ENCODE measurements at regions not wholly inside any gene's neighbourhood (a gene's known extent, or its start where the extent isn't known, plus 50 kb on each side); places are given as distances from the start of the nearest gene placed in this dataset.

DNA sequence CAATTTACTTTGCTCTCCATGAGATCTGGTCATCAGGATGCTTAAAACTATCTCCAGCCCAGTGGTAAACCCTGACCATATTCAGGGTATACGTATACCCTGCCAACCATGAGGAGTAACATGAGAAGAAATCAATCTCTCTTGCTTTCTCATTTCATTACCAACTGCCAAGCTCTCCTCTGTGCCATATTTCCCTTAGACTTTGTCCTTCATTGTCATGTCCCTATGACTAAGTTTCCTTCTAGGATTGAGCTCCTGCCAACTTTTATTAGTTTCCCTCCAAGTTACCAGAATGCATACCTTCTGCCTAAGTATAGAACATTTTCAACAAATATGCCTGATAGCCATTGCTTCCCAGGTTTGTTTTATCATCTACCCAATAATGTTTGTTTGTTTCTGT lies 1113.9 kb upstream of the B3GALT2 start:
- no peak for DNase-seq (ENCODE audit: low read depth in 2 of 3, low spot score in 2 of 3)

DNA sequence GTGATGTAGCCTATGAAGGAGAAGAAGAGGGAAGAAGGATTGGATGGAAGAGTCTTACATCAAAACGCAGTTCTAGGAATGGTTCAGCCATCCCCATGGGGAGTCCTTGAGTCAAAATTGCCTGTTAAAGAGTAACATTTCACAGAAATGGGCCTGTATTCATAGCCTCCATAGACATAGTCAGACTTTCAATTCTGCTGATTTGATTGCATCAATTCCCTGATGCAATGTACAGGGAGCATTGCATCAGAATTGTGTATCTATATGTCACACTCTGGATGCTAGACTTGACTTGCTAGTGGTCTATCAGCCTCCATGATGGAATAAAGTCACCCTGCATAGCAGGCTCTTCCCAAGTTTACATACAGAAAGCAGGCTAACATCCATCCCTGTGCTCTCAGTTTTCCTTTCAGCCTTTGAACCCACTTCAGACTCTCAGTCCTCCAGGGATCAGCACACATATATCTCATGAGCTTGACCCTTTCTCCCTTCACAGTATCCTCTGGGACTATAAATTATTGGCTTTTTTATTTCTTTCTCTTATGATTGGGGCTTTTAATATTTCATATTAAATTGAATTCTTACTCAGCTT lies 1111.7 kb upstream of the B3GALT2 start:
- DNase-seq (ENCODE audit: low read depth in 2 of 3, low spot score in 2 of 3), result no peak

DNA sequence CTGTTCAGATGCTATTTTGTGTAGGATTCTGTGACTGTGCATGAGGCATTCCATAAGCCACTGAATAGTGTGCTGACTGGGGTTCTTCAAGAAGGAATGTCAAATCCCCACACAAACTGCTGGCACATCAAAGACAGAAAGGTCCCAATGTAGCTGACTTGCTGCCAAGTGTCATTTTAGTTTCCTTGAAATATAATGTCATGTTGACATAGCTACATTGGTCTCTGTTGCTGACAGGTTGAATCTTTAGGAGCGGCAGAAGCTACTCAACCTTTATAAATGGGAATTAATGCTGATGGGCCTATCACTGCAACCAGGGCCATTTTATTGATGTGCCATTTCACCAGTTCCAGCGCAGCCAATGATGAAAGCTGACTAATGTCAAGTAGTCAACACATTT lies 1110.7 kb upstream of the B3GALT2 start:
- DNase-seq (ENCODE audit: low read depth in 2 of 3, low spot score in 2 of 3), result no peak

DNA sequence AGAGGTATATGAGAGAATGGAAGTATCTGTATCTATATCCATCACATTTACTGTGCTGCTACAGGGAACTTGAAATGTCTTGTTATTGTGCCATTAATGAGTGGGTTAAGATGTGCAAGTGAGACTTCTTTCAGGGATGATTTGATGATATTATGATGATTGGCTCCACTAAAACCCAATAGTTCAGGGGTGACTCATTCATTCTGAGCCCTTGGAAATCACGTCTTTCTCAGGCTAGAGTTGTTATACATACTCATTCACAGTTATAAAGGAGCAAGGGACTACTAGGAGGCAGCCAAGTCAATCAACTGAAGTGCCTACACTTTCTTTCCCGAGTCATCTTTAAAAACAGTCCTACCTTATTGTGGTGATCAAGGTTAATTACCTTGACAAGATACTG lies 1109.8 kb upstream of the B3GALT2 start:
- no peak for DNase-seq (ENCODE audit: low read depth in 2 of 3, low spot score in 2 of 3)

DNA sequence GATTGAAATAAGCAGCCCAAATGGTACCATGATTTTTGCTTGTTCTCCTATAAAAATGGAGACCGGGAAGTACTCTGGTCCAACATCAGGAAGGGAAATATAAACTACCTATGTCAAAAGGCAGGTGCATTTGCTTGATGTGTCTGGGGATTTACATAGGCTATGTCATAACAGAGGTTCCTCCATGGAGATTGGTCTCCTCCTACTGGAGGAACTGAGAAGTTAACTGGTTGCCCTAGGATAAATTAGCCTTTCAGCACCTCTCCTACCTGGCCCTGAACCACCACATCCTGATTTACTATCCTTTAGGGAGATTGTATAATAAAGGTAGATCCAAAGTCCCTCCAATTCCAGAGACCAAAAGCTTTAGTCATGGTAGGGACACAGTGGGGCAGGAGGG lies 1109.3 kb upstream of the B3GALT2 start:
- DNase-seq (ENCODE audit: low read depth in 2 of 3, low spot score in 2 of 3), result no peak

DNA sequence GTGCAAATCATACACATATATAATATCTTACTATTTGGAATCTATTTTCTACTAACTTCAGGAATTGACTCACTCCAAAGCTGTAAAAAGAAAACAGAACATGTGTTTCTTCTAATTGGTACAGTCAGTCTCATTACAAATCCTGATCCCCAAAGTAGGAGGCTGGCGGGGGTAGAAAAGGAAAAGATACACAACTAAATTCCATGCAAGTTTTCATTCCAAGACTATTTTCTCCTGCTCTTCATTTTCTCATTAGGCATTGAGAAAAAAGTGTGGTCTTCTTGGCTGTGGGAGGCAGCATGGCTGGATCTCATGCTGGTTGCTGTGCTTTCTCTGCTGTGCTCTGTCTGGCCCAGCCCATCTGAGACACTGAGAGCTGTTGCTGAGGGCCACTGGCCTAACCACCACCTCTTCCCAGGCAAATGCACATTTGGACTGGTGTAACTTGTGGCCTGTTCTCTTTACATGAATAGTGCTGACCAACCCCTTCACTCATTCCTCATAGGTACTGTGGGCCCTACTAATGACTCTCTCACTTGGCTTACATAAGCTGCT lies 1107.5 kb upstream of the B3GALT2 start:
- no peak for DNase-seq (ENCODE audit: low read depth in 2 of 3, low spot score in 2 of 3)

DNA sequence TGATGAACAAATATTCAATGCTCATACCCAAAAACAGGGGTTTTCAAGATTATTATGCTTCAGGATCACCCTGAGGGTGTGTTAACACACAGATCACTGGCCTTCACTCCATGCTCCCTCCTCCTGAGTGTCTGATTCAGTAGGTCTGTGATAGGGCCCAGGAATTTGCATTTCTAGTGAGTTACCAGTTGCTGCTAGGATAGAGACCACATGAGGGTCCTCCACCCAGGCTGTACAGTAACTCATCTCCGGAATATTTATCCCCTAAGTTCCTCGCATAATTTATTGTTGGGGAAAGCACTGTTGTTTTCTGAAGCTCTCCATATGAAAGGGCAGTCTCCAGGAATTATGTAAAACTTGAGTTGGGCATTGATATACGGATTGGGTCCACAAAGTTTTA lies 1106.6 kb upstream of the B3GALT2 start:
- no peak for DNase-seq (ENCODE audit: low read depth in 2 of 3, low spot score in 2 of 3)

DNA sequence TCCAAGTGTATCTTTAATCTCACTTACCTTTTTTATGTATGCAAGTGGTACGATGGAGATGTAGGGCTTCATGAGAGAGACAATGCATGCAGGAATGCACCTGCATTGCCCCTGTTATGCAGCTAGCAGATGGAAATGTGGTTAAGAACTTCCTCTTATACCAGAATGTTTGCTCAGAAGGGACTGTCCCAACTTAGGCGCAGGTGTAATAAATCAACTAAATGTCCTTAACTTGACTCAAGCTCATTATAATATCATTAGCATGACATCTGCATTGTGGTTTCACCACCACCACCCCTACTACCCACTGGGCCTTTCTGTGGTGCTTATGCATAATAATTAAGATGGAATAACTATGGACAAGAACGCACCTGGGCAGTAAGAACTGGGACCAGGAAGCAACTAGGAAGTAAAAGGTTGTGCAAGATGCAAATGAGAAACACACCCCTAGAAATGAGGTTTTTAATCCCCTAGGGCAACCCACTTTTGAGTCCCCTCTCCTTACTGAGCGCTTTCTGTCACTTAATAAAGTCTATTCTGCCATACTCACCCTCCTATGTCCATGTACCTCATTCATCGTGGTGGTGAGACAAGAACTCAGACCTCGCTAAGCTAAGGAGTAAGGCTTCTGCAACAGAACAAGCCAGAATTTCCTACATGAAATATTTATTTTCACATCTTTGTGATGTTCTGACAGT lies 1103.3 kb upstream of the B3GALT2 start:
- peak in 1 of 3 experiments; percentile 9 for DNase-seq (ENCODE audit: low read depth in 2 of 3, low spot score in 2 of 3)

DNA sequence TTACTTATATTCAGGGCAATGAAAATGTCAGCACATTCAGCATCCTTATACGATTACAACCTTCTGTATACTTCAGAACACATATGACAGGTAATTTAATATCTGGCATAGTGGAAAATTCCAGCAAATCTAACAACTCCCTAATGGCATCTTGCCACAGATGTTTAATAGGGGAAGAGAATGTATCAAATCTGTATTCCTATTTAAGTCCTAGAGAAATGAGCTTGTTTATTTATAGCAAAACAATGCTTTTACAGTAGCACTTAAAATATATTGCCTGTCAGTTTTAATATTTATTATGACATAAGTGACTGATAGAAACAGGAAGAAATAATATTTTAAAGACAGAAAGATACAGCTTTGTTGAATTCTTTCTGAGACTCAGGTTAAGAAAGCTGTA lies 1101.8 kb upstream of the B3GALT2 start:
- DNase-seq (ENCODE audit: low read depth in 2 of 3, low spot score in 2 of 3), result no peak

DNA sequence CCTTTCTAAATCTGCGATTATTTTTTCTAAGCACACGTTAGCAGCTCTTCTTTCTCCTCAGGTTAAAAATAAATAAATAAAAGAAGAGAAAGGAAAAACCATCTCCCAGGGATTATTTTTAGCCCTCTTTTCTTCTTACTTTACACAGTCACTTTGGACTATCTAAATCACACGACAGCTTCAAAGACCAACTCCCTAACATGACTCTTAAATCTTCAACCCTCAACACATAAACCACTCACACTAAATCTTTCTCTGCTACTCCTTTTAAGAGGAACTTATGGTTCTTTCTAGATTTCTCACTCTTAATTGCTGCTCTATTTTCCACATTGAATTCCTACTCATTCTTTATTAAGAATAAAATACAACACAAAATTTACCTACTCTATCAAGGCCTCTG lies 1095.0 kb upstream of the B3GALT2 start:
- no peak for DNase-seq (ENCODE audit: low read depth in 2 of 3, low spot score in 2 of 3)

DNA sequence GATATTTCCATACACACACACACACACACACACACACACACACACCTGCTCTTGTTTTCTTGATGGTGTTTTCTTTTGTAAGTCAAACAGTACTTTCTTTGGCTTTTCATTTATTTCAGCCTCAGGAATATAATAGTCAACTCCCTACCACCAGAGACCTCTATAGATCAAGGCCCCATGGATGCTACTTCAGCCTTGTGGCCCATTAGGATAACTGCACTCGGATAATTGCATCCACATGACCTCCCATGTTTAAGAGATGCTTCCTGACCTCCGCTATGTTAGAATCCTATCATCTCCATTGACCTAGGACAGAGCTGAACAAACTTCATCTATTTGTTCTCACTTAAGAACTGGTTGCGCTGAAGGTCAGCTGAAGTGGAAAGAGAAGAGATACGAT lies 1094.0 kb upstream of the B3GALT2 start:
- DNase-seq (ENCODE audit: low read depth in 2 of 3, low spot score in 2 of 3), result no peak

DNA sequence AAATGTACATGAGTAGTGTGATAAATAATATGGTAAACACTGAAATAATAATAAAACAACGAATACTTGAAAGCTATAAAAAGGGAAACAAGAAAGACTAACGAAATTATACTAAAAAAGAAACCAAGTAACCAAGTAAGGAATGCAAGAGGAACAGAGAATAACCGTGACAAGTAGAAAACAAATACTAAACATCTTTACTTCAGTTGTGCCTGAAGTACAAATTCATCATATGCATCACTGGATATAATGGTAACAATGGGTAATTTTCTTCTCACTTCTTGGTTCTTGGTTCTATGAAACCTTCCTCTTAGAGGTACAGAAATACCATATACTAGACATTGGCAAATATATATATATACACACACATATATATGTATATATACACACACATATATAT lies 1093.6 kb upstream of the B3GALT2 start:
- no peak for DNase-seq (ENCODE audit: low read depth in 2 of 3, low spot score in 2 of 3)

DNA sequence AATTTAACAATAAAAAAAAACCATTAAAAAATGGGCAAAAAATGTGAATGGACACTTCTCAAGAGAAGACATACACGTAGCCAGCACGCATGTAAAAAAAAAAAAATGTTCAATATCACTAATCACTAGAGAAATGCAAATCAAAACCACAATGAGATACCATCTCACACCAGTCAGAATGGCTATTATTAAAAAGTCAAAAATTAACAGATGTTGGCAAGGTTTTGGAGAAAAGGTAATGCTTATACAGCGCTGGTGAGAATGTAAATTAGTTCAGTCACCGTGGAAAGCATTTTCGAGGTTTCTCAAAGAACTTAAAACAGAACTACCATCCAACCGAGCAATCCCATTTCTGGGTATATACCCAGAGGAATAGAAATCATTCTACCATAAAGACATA lies 1091.5 kb upstream of the B3GALT2 start:
- no peak for DNase-seq (ENCODE audit: low read depth in 2 of 3, low spot score in 2 of 3)

DNA sequence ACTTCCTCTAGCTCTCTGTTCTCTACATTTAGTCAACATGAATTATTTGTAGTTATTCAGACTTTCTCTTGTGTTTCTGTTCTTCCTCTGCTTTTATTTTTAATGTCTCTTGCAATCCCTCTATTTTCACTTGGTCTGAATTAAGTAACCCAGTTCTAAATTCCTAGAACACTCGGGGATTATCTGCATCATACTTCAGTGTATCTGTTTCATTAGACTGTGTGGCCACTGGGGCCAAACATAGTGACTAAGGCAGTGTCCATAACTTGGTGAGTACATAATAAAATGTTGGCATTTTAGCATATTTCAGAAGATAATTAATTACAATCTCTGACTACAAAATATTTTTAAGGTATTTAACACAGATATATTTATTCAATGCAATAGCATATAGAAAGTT lies 1087.2 kb upstream of the B3GALT2 start:
- no peak for DNase-seq (ENCODE audit: low read depth in 2 of 3, low spot score in 2 of 3)

DNA sequence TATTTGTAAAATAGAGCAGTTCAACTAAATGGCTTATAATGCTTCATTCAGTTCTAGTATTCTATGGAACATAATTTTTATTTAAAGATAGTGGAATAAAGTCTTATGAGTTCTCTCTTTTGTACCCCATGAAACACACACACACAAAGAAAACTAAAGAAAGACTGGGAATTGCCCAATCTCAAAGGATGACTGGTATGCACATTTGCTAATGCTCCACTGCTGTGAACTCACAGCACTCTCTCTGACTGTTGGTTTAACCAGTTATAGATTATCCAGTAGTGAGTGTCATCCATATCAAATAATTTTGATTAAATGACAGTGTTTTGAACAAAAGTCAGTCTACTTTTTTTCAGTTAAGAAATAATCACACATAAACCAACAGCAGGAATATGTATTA lies 1082.4 kb upstream of the B3GALT2 start:
- DNase-seq (ENCODE audit: low read depth in 2 of 3, low spot score in 2 of 3), result no peak

DNA sequence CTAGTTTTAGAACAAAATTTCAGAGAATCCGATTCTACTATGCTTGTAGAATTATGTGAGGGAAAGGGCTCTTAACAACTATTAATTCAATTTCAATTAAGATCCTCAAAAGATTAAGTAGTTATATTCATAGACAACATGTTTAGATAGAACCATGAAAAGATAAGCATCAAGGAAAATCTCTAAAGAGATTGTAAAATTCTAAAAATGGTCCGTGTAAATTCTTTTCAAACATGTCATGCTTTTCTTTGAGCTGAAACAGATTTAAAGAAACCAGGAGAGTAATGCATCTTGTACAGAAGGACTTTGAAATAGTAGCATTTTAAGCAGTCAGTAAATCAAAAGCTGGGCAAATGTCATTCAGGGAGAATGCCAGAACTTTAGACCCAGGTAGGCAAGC lies 1080.6 kb upstream of the B3GALT2 start:
- no peak for DNase-seq (ENCODE audit: low read depth in 2 of 3, low spot score in 2 of 3)

DNA sequence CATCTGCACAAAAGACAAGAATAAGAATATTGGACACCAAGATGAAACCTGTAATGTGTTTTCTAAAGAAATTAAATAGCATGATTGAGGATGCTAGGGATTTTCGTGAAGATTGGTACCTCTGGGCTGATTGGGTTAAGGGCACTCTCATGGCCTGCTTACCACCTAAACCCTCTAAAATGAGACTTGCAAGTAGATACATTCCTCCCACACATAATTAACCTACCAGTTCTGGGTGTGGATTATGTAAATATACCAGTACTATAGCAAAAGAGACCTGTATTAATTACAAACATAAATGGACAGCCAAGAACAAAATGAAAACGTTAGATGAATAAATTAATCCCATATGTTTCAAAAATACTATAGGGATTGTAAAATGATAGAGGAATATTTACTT lies 1069.6 kb upstream of the B3GALT2 start:
- DNase-seq (ENCODE audit: low read depth in 2 of 3, low spot score in 2 of 3), result no peak

DNA sequence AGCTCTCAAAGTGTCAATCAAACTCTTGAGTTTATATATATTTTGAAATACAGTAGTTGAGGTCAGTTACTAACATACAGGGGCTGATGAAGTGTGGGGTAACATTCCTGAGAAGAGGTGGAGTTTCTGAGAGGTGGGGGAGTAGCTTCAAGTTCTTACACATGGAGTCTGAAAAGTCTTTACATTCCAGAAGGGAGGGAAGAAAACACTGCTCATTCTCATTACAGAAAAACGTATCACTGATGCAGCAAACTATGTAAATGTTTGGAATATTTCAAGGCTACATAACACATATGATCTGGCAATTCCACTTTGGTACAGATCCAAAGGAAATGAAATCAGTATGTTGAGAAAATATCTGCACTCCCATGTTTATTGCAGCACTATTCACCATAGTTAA lies 1065.8 kb upstream of the B3GALT2 start:
- DNase-seq (ENCODE audit: low read depth in 2 of 3, low spot score in 2 of 3), result no peak

DNA sequence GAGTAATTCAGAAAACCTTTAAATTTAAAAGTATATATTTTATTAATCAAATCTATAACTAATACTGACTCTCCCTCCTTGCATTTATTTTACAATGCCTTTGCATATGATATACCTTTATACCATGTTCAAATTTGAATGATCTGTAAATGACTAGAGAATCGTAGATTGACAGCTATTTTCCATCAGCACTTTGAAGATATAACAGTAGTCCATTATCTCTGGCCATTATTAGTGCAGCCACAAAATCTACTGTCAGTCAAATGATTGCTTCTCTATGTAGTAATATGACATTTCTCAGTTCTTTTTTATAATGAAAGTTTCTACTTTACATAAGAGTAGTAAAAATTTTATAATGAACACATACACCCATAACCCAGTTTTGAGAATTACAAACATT lies 1054.8 kb upstream of the B3GALT2 start:
- DNase-seq (ENCODE audit: low read depth in 2 of 3, low spot score in 2 of 3), result no peak

DNA sequence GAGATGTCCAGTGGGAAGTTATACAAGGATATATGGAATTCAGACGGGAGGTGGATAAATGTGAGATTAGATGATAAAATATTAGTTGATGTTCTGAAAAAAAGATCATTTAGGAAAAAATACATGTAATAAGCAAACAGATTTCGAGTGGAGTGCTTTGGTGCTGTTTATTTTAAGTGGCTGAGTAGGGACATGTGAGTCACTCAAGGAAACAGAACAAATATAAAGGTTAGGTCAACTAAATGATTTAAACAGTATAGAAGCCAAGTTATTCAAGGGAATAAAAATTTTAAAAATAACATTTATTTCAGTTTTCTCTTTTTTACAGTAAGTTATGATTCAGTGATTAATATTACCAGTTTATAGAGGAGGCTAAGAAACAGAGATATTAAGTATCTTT lies 1046.7 kb upstream of the B3GALT2 start:
- DNase-seq (ENCODE audit: low read depth in 2 of 3, low spot score in 2 of 3), result no peak

DNA sequence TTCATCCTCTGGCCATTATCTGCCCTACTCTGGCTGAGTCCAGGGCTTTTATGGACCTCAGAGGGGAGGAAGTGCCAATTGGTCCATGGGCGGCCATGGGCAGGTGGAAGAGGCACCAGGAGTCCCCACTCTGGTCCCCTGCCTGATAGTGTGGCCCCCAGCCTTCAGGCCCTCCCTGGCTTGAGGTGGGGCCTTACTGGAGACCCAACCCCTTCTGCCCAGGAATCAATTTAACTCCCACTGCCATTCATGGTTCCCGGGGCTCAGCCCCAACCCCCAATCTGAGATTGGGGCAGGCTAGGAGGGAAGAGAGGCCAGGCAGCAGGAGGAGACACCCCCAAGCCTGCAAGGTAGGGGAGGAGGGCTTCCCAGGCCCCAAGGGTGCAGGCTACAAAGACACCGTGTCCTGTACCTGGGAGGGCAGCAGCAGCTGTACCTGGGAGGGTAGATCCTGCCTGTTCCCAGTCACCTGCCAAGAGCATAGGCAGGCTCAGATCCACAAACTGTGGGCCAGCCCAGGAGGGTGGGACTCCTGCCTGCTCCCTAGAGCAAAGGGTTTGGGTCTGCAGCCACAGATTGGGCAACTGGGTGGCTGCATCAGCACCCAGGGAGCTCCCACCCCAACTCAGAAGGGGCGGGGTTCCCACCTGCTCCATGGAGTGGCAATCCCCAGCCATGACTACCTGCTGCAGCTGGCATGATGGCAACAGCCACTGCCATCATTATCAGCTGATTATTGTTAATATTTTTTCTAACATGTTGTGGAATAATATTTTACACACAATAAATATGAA lies 1044.1 kb upstream of the B3GALT2 start:
- DNase-seq (ENCODE audit: low read depth in 2 of 3, low spot score in 2 of 3), result no peak

DNA sequence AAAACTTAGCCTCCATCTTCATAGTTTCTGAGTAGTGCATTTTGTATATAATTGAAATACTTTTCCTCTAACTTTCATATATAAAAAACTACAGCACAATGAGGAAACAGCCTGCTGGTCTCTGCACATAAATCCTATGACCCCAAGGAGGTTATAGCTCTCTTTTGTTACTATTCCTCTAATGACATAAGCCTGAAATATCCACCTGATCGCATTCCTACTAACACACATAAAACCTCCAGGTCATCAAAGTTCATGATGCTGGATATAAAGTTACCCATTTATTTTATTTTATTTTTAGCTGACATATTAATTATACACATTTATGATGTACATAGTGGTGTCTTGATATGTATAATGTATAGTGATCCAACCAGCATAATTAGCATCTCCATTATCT lies 1042.0 kb upstream of the B3GALT2 start:
- no peak for DNase-seq (ENCODE audit: low read depth in 2 of 3, low spot score in 2 of 3)

Data from activated CD8-positive, alpha-beta memory T cell treated with anti-CD3 and anti-CD28 coated beads for 48 hours (primary cell).